ENCODE measurements at regions not wholly inside any gene's neighbourhood (a gene's known extent, or its start where the extent isn't known, plus 50 kb on each side); places are given as distances from the start of the nearest gene placed in this dataset.

- Histone ChIP-seq H3K27me3 (ENCODE audit: insufficient read depth, low read depth, low read length) (no peaks in the 10 kb centered on the region), H3F3A (ENCODE audit: insufficient read depth, low read length, poor library complexity, severe bottlenecking) (no peaks in the 10 kb centered on the region), H3K9me2 (ENCODE audit: insufficient read depth, low read length) (no peaks in the 10 kb centered on the region), H3K4me2 (ENCODE audit: low read length) (no peak overlapping the region), H2AFZ (ENCODE audit: low read depth, low read length) (no peak overlapping the region), H4K20me1 (ENCODE audit: insufficient read depth) (no peaks in the 10 kb centered on the region), H3K9me3 (ENCODE audit: low read length) (no peaks in the 10 kb centered on the region), H3K9ac (ENCODE audit: low read length) (no peak overlapping the region), H3K36me3 (ENCODE audit: insufficient read depth, low read length) (no peaks in the 10 kb centered on the region), H3K79me2 (replicated peaks; ENCODE audit: insufficient read depth, low read length) (no peaks in the 10 kb centered on the region), H3K4me3 (ENCODE audit: low read length) (no peak overlapping the region), H3K27ac (ENCODE audit: low read length) (no peak overlapping the region)
- no peak for TF ChIP-seq POLR2AphosphoS5 (IDR thresholded peaks at IDR 0.05)
- TF ChIP-seq REST (IDR thresholded peaks at IDR 0.05; ENCODE audit: borderline replicate concordance), result no peak
- no peak for TF ChIP-seq RAD21 (conservative IDR thresholded peaks at IDR 0.05)
- TF ChIP-seq MXI1 (conservative IDR thresholded peaks at IDR 0.05; ENCODE audit: poor library complexity, severe bottlenecking), result no peak
- TF ChIP-seq SMC3 (conservative IDR thresholded peaks at IDR 0.05; ENCODE audit: poor library complexity), result no peak
- TF ChIP-seq EZH2 (IDR thresholded peaks at IDR 0.05; ENCODE audit: borderline replicate concordance, insufficient read depth, low read length, poor library complexity, severe bottlenecking), result no peak
- no peak for TF ChIP-seq CTCF (IDR thresholded peaks at IDR 0.05; ENCODE audit: poor library complexity, severe bottlenecking)
- TF ChIP-seq TAF1 (IDR thresholded peaks at IDR 0.05; ENCODE audit: low read depth), result no peak
- TF ChIP-seq EP300 (conservative IDR thresholded peaks at IDR 0.05; ENCODE audit: poor library complexity, severe bottlenecking), result no peak
These were observed 126.2 kb downstream of the PCDH10 start for GRCh38 chr4:133275246-133275645.

GRCh38 chr4:133273401-133273800 is 124.3 kb downstream of the PCDH10 start:
- Histone ChIP-seq H3K4me3 (ENCODE audit: low read length) (no peak overlapping the region), H3K9ac (ENCODE audit: low read length) (no peak overlapping the region), H3K9me3 (ENCODE audit: low read length) (no peaks in the 10 kb centered on the region), H3K27me3 (ENCODE audit: insufficient read depth, low read depth, low read length) (no peaks in the 10 kb centered on the region), H3K9me2 (ENCODE audit: insufficient read depth, low read length) (no peaks in the 10 kb centered on the region), H3F3A (ENCODE audit: insufficient read depth, low read length, poor library complexity, severe bottlenecking) (no peaks in the 10 kb centered on the region), H3K4me2 (ENCODE audit: low read length) (no peak overlapping the region), H3K27ac (ENCODE audit: low read length) (no peak overlapping the region), H3K36me3 (ENCODE audit: insufficient read depth, low read length) (no peaks in the 10 kb centered on the region), H4K20me1 (ENCODE audit: insufficient read depth) (no peaks in the 10 kb centered on the region), H2AFZ (ENCODE audit: low read depth, low read length) (no peak overlapping the region), H3K79me2 (replicated peaks; ENCODE audit: insufficient read depth, low read length) (no peaks in the 10 kb centered on the region)
- no peak for TF ChIP-seq RAD21 (conservative IDR thresholded peaks at IDR 0.05)
- no peak for TF ChIP-seq REST (IDR thresholded peaks at IDR 0.05; ENCODE audit: borderline replicate concordance)
- no peak for TF ChIP-seq CTCF (IDR thresholded peaks at IDR 0.05; ENCODE audit: poor library complexity, severe bottlenecking)
- no peak for TF ChIP-seq MXI1 (conservative IDR thresholded peaks at IDR 0.05; ENCODE audit: poor library complexity, severe bottlenecking)
- no peak for TF ChIP-seq EP300 (conservative IDR thresholded peaks at IDR 0.05; ENCODE audit: poor library complexity, severe bottlenecking)
- no peak for TF ChIP-seq POLR2AphosphoS5 (IDR thresholded peaks at IDR 0.05)
- TF ChIP-seq TAF1 (IDR thresholded peaks at IDR 0.05; ENCODE audit: low read depth), result no peak
- no peak for TF ChIP-seq EZH2 (IDR thresholded peaks at IDR 0.05; ENCODE audit: borderline replicate concordance, insufficient read depth, low read length, poor library complexity, severe bottlenecking)
- no peak for TF ChIP-seq SMC3 (conservative IDR thresholded peaks at IDR 0.05; ENCODE audit: poor library complexity)

Measured in neural cell (in vitro differentiated cells).